22Rv1 (cell line): ENCODE measurements at regions not wholly inside any gene's neighbourhood (a gene's known extent, or its start where the extent isn't known, plus 50 kb on each side); places are given as distances from the start of the nearest gene placed in this dataset.

Source experiments
- H3K27ac ChIP-seq: fragments of 450-650 bp; 2 replicates; pipeline ENCODE4 v1.5.1; 2017
- CTCF ChIP-seq: fragments of 450-650 bp; IDR thresholded peaks from 2 replicates; pipeline ENCODE4 v1.5.1; 2017; ENCODE audit warnings: mild to moderate bottlenecking
- ZFX ChIP-seq: fragments of 450-650 bp; IDR thresholded peaks from 2 replicates; pipeline ENCODE4 v1.6.1; 2017; ENCODE audit warnings: antibody characterized with exemption, borderline replicate concordance

- no peak overlapping the region for H3K27ac ChIP-seq
- TF ChIP-seq CTCF (no peak), ZFX (no peak)
Observed at GRCh38 chr12:115306380-115306779, 622.4 kb upstream of the TBX3 start.

- no peak overlapping the region for H3K27ac ChIP-seq
- no peak for TF ChIP-seq CTCF
- no peak for TF ChIP-seq ZFX
Observed at GRCh38 chr12:115305867-115306266, 621.9 kb upstream of the TBX3 start.

- no peak overlapping the region for H3K27ac ChIP-seq
- TF ChIP-seq ZFX = no peak
Observed at GRCh38 chr12:115305275-115305674, 621.3 kb upstream of the TBX3 start.

GRCh38 chr12:115303723-115304309 is 619.8 kb upstream of the TBX3 start:
- TF ChIP-seq CTCF (no peak), ZFX (no peak)
- no peak overlapping the region for H3K27ac ChIP-seq

GRCh38 chr12:115297445-115297844 is 613.5 kb upstream of the TBX3 start:
- H3K27ac ChIP-seq = no peak overlapping the region
- no peak for TF ChIP-seq ZFX
- TF ChIP-seq CTCF = no peak

GRCh38 chr12:115296613-115297198 is 612.7 kb upstream of the TBX3 start:
- H3K27ac ChIP-seq = no peak overlapping the region
- TF ChIP-seq CTCF (no peak), ZFX (no peak)

- TF ChIP-seq ZFX = no peak
- TF ChIP-seq CTCF = no peak
- H3K27ac ChIP-seq = no peak overlapping the region
Observed at GRCh38 chr12:115295886-115296285, 611.9 kb upstream of the TBX3 start.
